SK-N-MC (cell line): ENCODE measurements at regions not wholly inside any gene's neighbourhood (a gene's known extent, or its start where the extent isn't known, plus 50 kb on each side); places are given as distances from the start of the nearest gene placed in this dataset.

Experiments used
- EZH2 ChIP-seq: fragments of 200-600 bp; sonication (generic); IDR thresholded peaks from one replicate; pipeline ENCODE4 v1.6.1; 2017; ENCODE audit warnings: antibody characterized with exemption
- FOXP2 ChIP-seq: optimal IDR thresholded peaks from 2 replicates; pipeline ENCODE3; 2011; ENCODE audit warnings: mild to moderate bottlenecking, moderate library complexity; ENCODE audit not compliant: insufficient read depth; ENCODE audit errors: extremely low read length, control extremely low read depth
- POLR2AphosphoS5 ChIP-seq: IDR thresholded peaks from 2 replicates; pipeline ENCODE4 v1.6.1; 2012; ENCODE audit warnings: mild to moderate bottlenecking, low read depth, low read length, borderline replicate concordance

DNA sequence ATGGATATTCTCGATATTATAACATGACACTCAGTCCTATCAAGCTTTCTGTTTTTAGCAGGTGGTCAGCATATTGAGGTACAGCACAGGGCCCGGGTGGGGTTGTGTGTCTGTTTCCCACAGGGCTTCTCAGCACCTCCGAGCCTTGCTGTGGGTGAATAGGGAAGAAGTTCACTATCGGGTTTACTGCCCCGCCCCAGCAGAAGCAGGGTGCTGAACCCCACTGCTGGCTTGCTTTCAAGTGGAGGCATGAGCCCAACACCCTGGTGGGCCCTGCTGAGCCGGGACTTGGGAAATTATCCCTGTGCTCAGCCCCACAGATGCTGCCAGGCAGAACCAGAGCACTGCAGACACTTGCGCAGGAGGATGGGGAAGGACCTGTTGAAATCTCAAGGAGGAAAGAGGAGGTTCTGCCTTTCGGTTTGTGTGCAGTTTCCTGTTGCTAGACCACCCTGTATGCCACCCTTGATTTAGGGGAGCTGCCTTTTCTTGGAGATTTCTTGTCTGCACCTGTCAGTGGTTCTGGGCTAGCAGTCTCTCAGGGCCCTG is 270.3 kb upstream of the SALL3 start:
- TF ChIP-seq POLR2AphosphoS5 (no peak), EZH2 (no peak), FOXP2 (no peak)
